BLaER1 treated with 17β-estradiol and CSF1 and Interleukin-3, amounts not matched to agents 10 nM and 100 nM (cell line): ENCODE measurements at regions not wholly inside any gene's neighbourhood (a gene's known extent, or its start where the extent isn't known, plus 50 kb on each side); places are given as distances from the start of the nearest gene placed in this dataset.

Experiments used
- H3K27ac ChIP-seq, 11 experiments: shearing (Covaris generic); formaldehyde crosslinking; 2 replicates each; pipeline ENCODE4 v1.8.1; 2022
- H3K27me3 ChIP-seq, 11 experiments: shearing (Covaris generic); formaldehyde crosslinking; 2 replicates each; pipeline ENCODE4 v1.8.1; 2022
- H3K36me3 ChIP-seq, 11 experiments: shearing (Covaris generic); formaldehyde crosslinking; 2 replicates each; pipeline ENCODE4 v1.8.1; 2022
- H3K4me1 ChIP-seq, 10 experiments: shearing (Covaris generic); formaldehyde crosslinking; 2 replicates each; pipeline ENCODE4 v1.8.1; 2022
- H3K4me2 ChIP-seq, 11 experiments: shearing (Covaris generic); formaldehyde crosslinking; 2 replicates each; pipeline ENCODE4 v1.8.1; 2022
- H3K4me3 ChIP-seq, 10 experiments: shearing (Covaris generic); formaldehyde crosslinking; 2 replicates each; pipeline ENCODE4 v1.8.1; 2022
- H3K9ac ChIP-seq, 11 experiments: shearing (Covaris generic); formaldehyde crosslinking; 2 replicates each; pipeline ENCODE4 v1.8.1; 2022
- H3K9me3 ChIP-seq, 11 experiments: shearing (Covaris generic); formaldehyde crosslinking; replicated peaks in 1 of 11; 2 replicates each; pipeline ENCODE4 v1.8.1; 2022
- H4K20me1 ChIP-seq, 11 experiments: shearing (Covaris generic); formaldehyde crosslinking; 2 replicates each; pipeline ENCODE4 v1.8.1; 2022
- Cebpa-rat ChIP-seq, 11 experiments: shearing (Covaris generic); IDR thresholded peaks; 2 replicates each; pipeline ENCODE4 v1.8.1; 2022

- TF ChIP-seq Cebpa-rat (IDR thresholded peaks at IDR 0.05) = no peak
- Histone ChIP-seq H3K4me1 (peaks cover 0 to 26% (median 21%) of the 10 kb centered on the region in 10 experiments; a peak in 16 of 20 replicates), H3K9me3 (peaks cover 0 to 5% (median 0%) of the 10 kb centered on the region in 11 experiments; a peak in 3 of 22 replicates), H3K36me3 (no peaks in the 10 kb centered on the region), H3K27ac (no peak overlapping the region), H3K9ac (no peak overlapping the region), H4K20me1 (no peaks in the 10 kb centered on the region), H3K4me3 (no peak overlapping the region), H3K4me2 (no peak overlapping the region), H3K27me3 (no peaks in the 10 kb centered on the region)
These were observed 307.3 kb upstream of the IRX1 start for GRCh38 chr5:3288325-3288724.

DNA sequence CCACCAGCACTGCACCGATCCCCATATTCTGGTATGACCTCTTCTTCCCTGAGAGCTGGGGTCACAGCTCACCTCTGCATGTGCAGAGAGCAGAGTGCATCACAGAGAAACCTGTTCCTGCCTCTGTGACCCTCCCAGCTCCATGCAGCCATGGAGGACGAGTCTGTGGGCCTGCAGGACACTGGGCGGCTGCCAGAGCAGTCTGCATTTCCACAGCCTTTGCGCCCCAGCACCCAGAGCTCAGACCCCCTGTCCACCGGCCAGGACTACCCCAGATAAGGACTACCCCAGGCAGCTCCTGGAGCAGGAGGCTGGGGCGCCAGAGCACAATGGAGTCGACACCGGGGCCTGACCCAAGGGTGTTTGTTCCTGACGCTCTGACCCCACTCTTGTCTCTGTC is 308.1 kb upstream of the IRX1 start:
- Histone ChIP-seq H3K27ac (no peak overlapping the region), H3K9ac (no peak overlapping the region), H4K20me1 (no peaks in the 10 kb centered on the region), H3K36me3 (no peaks in the 10 kb centered on the region), H3K4me2 (peak overlapping the region in 9 of 11 experiments; percentile 24 to 85 (median 65); a peak in 17 of 22 replicates), H3K27me3 (no peaks in the 10 kb centered on the region), H3K4me1 (peaks cover 0 to 34% (median 29%) of the 10 kb centered on the region in 10 experiments; a peak in 16 of 20 replicates), H3K4me3 (no peak overlapping the region), H3K9me3 (no peaks in the 10 kb centered on the region; a peak in 1 of 22 replicates)
- TF ChIP-seq Cebpa-rat (IDR thresholded peaks at IDR 0.05) = no peak

DNA sequence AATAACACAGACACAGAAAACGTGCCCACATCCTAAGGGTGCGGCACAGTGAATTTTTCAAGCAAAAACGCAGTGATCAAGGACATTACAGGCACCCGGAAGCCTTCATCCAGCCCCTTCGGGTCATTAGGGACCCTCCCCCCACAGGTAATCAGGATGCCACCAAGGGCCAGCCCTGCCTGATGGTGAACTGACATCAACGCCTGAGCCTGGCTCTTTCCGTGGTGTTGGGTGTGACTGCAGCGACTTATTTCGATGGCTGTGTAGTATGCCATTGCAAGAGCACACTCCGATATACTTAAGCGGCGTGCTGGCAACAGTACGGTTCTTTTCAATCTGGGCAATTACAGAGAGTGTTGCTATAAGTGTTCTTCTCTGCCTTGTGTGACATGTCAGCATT is 310.0 kb upstream of the IRX1 start:
- TF ChIP-seq Cebpa-rat (IDR thresholded peaks at IDR 0.05) = no peak
- H3K4me2 ChIP-seq = peak overlapping the region in 5 of 11 experiments; percentile 53 to 85 (median 75); a peak in 8 of 22 replicates
- H3K4me3 ChIP-seq = no peak overlapping the region
- peaks cover 0 to 37% (median 31%) of the 10 kb centered on the region in 10 experiments; a peak in 16 of 20 replicates for H3K4me1 ChIP-seq
- H4K20me1 ChIP-seq = no peaks in the 10 kb centered on the region
- H3K9ac ChIP-seq = no peak overlapping the region
- no peaks in the 10 kb centered on the region for H3K36me3 ChIP-seq
- H3K9me3 ChIP-seq = no peaks in the 10 kb centered on the region
- H3K27me3 ChIP-seq = no peaks in the 10 kb centered on the region
- no peak overlapping the region for H3K27ac ChIP-seq

DNA sequence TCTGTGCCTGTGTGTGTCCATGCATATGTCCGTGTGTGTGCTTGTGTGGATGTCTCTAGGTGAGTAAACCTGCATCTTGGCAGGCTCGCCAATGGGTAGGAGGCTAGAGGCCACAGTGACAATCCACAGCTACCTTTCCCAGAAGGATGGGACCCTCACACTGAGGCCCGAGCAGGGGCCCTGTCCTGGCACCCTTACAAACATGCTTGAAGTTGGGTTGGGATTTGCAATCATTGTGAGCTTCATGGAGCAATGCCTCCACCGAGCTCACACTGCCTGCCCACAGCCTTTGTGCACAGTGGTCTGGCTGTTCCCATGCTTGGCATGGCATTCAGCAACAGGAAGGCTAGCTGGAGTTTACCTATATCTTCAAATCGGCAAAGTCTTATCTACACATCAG is 311.1 kb upstream of the IRX1 start:
- Histone ChIP-seq H3K27ac (no peak overlapping the region), H3K4me3 (no peak overlapping the region), H3K9me3 (no peaks in the 10 kb centered on the region), H3K4me1 (peaks cover 0 to 42% (median 31%) of the 10 kb centered on the region in 10 experiments; a peak in 16 of 20 replicates), H3K36me3 (no peaks in the 10 kb centered on the region), H3K27me3 (no peaks in the 10 kb centered on the region), H3K4me2 (no peak overlapping the region), H3K9ac (no peak overlapping the region), H4K20me1 (no peaks in the 10 kb centered on the region)
- TF ChIP-seq Cebpa-rat (IDR thresholded peaks at IDR 0.05) = no peak

- no peak for TF ChIP-seq Cebpa-rat (IDR thresholded peaks at IDR 0.05)
- Histone ChIP-seq H3K9ac (no peak overlapping the region), H3K9me3 (no peaks in the 10 kb centered on the region), H3K4me1 (peaks cover 3 to 54% (median 39%) of the 10 kb centered on the region in 10 experiments), H3K27me3 (no peaks in the 10 kb centered on the region), H3K4me2 (peak overlapping the region in 8 of 11 experiments; percentile 5 to 43 (median 36); a peak in 13 of 22 replicates), H4K20me1 (no peaks in the 10 kb centered on the region), H3K4me3 (no peak overlapping the region), H3K36me3 (no peaks in the 10 kb centered on the region), H3K27ac (no peak overlapping the region)
These were observed 312.8 kb upstream of the IRX1 start for GRCh38 chr5:3282841-3283240.

- H3K36me3 ChIP-seq = no peaks in the 10 kb centered on the region
- no peak overlapping the region for H3K4me2 ChIP-seq
- H3K27ac ChIP-seq = no peak overlapping the region
- H4K20me1 ChIP-seq = no peaks in the 10 kb centered on the region
- no peak for TF ChIP-seq Cebpa-rat (IDR thresholded peaks at IDR 0.05)
- no peak overlapping the region for H3K4me3 ChIP-seq
- peaks cover 0 to 4% (median 0%) of the 10 kb centered on the region in 11 experiments; a peak in 2 of 22 replicates for H3K9me3 ChIP-seq
- H3K27me3 ChIP-seq = no peaks in the 10 kb centered on the region
- no peak overlapping the region for H3K9ac ChIP-seq
- peaks cover 13 to 53% (median 36%) of the 10 kb centered on the region in 10 experiments for H3K4me1 ChIP-seq
These were observed 314.3 kb upstream of the IRX1 start for GRCh38 chr5:3281366-3281765.

GRCh38 chr5:3278643-3279042 is 317.0 kb upstream of the IRX1 start:
- peaks cover 0 to 11% (median 0%) of the 10 kb centered on the region in 11 experiments; a peak in 2 of 22 replicates for H3K9me3 ChIP-seq
- H3K27ac ChIP-seq = no peak overlapping the region
- no peaks in the 10 kb centered on the region for H3K27me3 ChIP-seq
- no peaks in the 10 kb centered on the region for H4K20me1 ChIP-seq
- TF ChIP-seq Cebpa-rat (IDR thresholded peaks at IDR 0.05) = no peak
- H3K4me3 ChIP-seq = no peak overlapping the region
- no peak overlapping the region for H3K9ac ChIP-seq
- H3K4me2 ChIP-seq = peak overlapping the region in 7 of 11 experiments; percentile 57 to 85 (median 75); a peak in 10 of 22 replicates
- H3K4me1 ChIP-seq = peaks cover 13 to 44% (median 30%) of the 10 kb centered on the region in 10 experiments
- H3K36me3 ChIP-seq = no peaks in the 10 kb centered on the region

- H3K4me1 ChIP-seq = peaks cover 13 to 35% (median 23%) of the 10 kb centered on the region in 10 experiments
- H3K27ac ChIP-seq = no peak overlapping the region
- peaks cover 0 to 11% (median 0%) of the 10 kb centered on the region in 11 experiments; a peak in 2 of 22 replicates for H3K9me3 ChIP-seq
- no peaks in the 10 kb centered on the region for H3K27me3 ChIP-seq
- H3K4me3 ChIP-seq = no peak overlapping the region
- no peak for TF ChIP-seq Cebpa-rat (IDR thresholded peaks at IDR 0.05)
- no peak overlapping the region; a peak in 3 of 22 replicates for H3K9ac ChIP-seq
- H4K20me1 ChIP-seq = no peaks in the 10 kb centered on the region
- no peaks in the 10 kb centered on the region for H3K36me3 ChIP-seq
- H3K4me2 ChIP-seq = peak overlapping the region; percentile 4 to 85 (median 68); a peak in 18 of 22 replicates
These were observed 317.9 kb upstream of the IRX1 start for GRCh38 chr5:3277590-3278196.

- H3K9ac ChIP-seq = no peak overlapping the region
- H3K4me3 ChIP-seq = no peak overlapping the region
- peak overlapping the region in 10 of 11 experiments; percentile 2 to 63 (median 38); a peak in 15 of 22 replicates for H3K4me2 ChIP-seq
These were observed 318.7 kb upstream of the IRX1 start for GRCh38 chr5:3276896-3277295.

More at GRCh38 chr5:3276896-3277295, 318.7 kb upstream of the IRX1 start:
- H3K4me1 ChIP-seq = peaks cover 13 to 30% (median 18%) of the 10 kb centered on the region in 10 experiments
- peaks cover 0 to 11% (median 0%) of the 10 kb centered on the region in 11 experiments; a peak in 2 of 22 replicates for H3K9me3 ChIP-seq
- no peak overlapping the region for H3K27ac ChIP-seq
- H3K36me3 ChIP-seq = no peaks in the 10 kb centered on the region
- no peak for TF ChIP-seq Cebpa-rat (IDR thresholded peaks at IDR 0.05)
- H4K20me1 ChIP-seq = no peaks in the 10 kb centered on the region
- H3K27me3 ChIP-seq = no peaks in the 10 kb centered on the region
